SK-N-MC (cell line): ENCODE measurements at regions not wholly inside any gene's neighbourhood (a gene's known extent, or its start where the extent isn't known, plus 50 kb on each side); places are given as distances from the start of the nearest gene placed in this dataset.

ENCODE experiments used
- EZH2 ChIP-seq: fragments of 200-600 bp; sonication (generic); IDR thresholded peaks from one replicate; pipeline ENCODE4 v1.6.1; 2017; ENCODE audit warnings: antibody characterized with exemption
- POLR2AphosphoS5 ChIP-seq: IDR thresholded peaks from 2 replicates; pipeline ENCODE4 v1.6.1; 2012; ENCODE audit warnings: mild to moderate bottlenecking, low read depth, low read length, borderline replicate concordance

DNA sequence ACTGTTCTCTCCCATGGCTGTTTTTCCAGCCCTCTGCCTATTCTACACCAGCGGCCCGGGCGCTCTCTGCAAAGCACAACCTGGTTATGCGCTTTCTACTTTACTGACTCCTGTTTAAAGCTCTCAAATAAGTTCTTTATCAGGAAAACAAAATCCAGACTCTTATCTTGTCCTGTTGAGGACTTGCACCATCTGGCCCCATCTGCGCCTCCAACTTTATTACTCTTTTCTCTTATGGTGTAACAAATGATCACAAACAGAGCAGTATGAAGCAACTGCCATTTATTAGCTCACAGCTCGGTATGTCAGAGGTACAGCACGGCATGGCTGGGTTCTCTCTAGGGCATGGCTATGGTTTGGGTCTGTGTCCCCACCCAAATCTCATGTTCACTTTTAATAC lies 236.5 kb upstream of the NT5C1B start:
- TF ChIP-seq EZH2, result no peak
- no peak for TF ChIP-seq POLR2AphosphoS5
